ENCODE measurements at regions not wholly inside any gene's neighbourhood (a gene's known extent, or its start where the extent isn't known, plus 50 kb on each side); places are given as distances from the start of the nearest gene placed in this dataset.

GRCh38 chr14:85409481-85410210 lies 120.3 kb upstream of the FLRT2 start:
- no peak for DNase-seq (ENCODE audit: low read depth in 3 of 3)

- DNase-seq (ENCODE audit: low read depth in 3 of 3), result no peak
Measured at GRCh38 chr14:85412756-85413155, 117.2 kb upstream of the FLRT2 start.

GRCh38 chr14:85413836-85414526 lies 116.0 kb upstream of the FLRT2 start:
- DNase-seq (ENCODE audit: low read depth in 3 of 3), result no peak

- no peak for DNase-seq (ENCODE audit: low read depth in 3 of 3)
Measured at GRCh38 chr14:85415015-85415712, 114.8 kb upstream of the FLRT2 start.

- no peak for DNase-seq (ENCODE audit: low read depth in 3 of 3)
Measured at GRCh38 chr14:85416771-85417170, 113.2 kb upstream of the FLRT2 start.

GRCh38 chr14:85417396-85417795 lies 112.5 kb upstream of the FLRT2 start:
- no peak for DNase-seq (ENCODE audit: low read depth in 3 of 3)

- DNase-seq (ENCODE audit: low read depth in 3 of 3), result no peak
Measured at GRCh38 chr14:85418721-85419120, 111.2 kb upstream of the FLRT2 start.

GRCh38 chr14:85420278-85420677 lies 109.7 kb upstream of the FLRT2 start:
- no peak for DNase-seq (ENCODE audit: low read depth in 3 of 3)

- DNase-seq (ENCODE audit: low read depth in 3 of 3), result no peak
Measured at GRCh38 chr14:85420707-85421106, 109.2 kb upstream of the FLRT2 start.

GRCh38 chr14:85421186-85421877 lies 108.6 kb upstream of the FLRT2 start:
- DNase-seq (ENCODE audit: low read depth in 3 of 3), result no peak

GRCh38 chr14:85423889-85424288 lies 106.1 kb upstream of the FLRT2 start:
- DNase-seq (ENCODE audit: low read depth in 3 of 3), result no peak

- DNase-seq (ENCODE audit: low read depth in 3 of 3), result no peak
Measured at GRCh38 chr14:85425507-85425906, 104.4 kb upstream of the FLRT2 start.

GRCh38 chr14:85426068-85426935 lies 103.6 kb upstream of the FLRT2 start:
- DNase-seq (ENCODE audit: low read depth in 3 of 3), result no peak

GRCh38 chr14:85428926-85429325 lies 101.0 kb upstream of the FLRT2 start:
- no peak for DNase-seq (ENCODE audit: low read depth in 3 of 3)

GRCh38 chr14:85437148-85437547 lies 92.8 kb upstream of the FLRT2 start:
- no peak for DNase-seq (ENCODE audit: low read depth in 3 of 3)

- no peak for DNase-seq (ENCODE audit: low read depth in 3 of 3)
Measured at GRCh38 chr14:85438001-85438400, 91.9 kb upstream of the FLRT2 start.

- no peak for DNase-seq (ENCODE audit: low read depth in 3 of 3)
Measured at GRCh38 chr14:85438481-85438942, 91.4 kb upstream of the FLRT2 start.

- no peak for DNase-seq (ENCODE audit: low read depth in 3 of 3)
Measured at GRCh38 chr14:85439696-85440328, 90.1 kb upstream of the FLRT2 start.

GRCh38 chr14:85441909-85442643 lies 87.9 kb upstream of the FLRT2 start:
- no peak for DNase-seq (ENCODE audit: low read depth in 3 of 3)

- no peak for DNase-seq (ENCODE audit: low read depth in 3 of 3)
Measured at GRCh38 chr14:85442996-85443395, 86.9 kb upstream of the FLRT2 start.
